IPS-NIHi7 (cell line): ENCODE measurements at regions not wholly inside any gene's neighbourhood (a gene's known extent, or its start where the extent isn't known, plus 50 kb on each side); places are given as distances from the start of the nearest gene placed in this dataset.

Experiments
- DNase-seq: peaks from one replicate; pipeline ENCODE4 v3.0.0; 2012; ENCODE audit warnings: mixed read lengths; ENCODE audit errors: extremely low spot score

- no peak for DNase-seq
Measured at GRCh38 chr11:70486731-70487130, 88.4 kb downstream of the CTTN start.

GRCh38 chr11:70487160-70487559 is 88.8 kb downstream of the CTTN start:
- DNase-seq: no peak

- DNase-seq: no peak
Measured at GRCh38 chr11:70487756-70488155, 89.4 kb downstream of the CTTN start.

GRCh38 chr11:70488171-70488703 is 89.9 kb downstream of the CTTN start:
- DNase-seq: no peak

GRCh38 chr11:70489276-70489675 is 90.9 kb downstream of the CTTN start:
- no peak for DNase-seq

GRCh38 chr11:70490208-70490607 is 91.9 kb downstream of the CTTN start:
- DNase-seq: no peak

- DNase-seq: no peak
Measured at GRCh38 chr11:70490723-70491558, 92.6 kb downstream of the CTTN start.

- DNase-seq: no peak
Measured at GRCh38 chr11:70491696-70492472, 93.6 kb downstream of the CTTN start.

- DNase-seq: no peak
Measured at GRCh38 chr11:70493089-70493474, 94.8 kb downstream of the CTTN start.

GRCh38 chr11:70493891-70494290 is 95.6 kb downstream of the CTTN start:
- no peak for DNase-seq

- DNase-seq: no peak
Measured at GRCh38 chr11:70494559-70495350, 96.4 kb downstream of the CTTN start.

- DNase-seq: no peak
Measured at GRCh38 chr11:70495351-70496310, 97.3 kb downstream of the CTTN start.

GRCh38 chr11:70496591-70497535 is 98.5 kb downstream of the CTTN start:
- no peak for DNase-seq

GRCh38 chr11:70497536-70498075 is 99.3 kb downstream of the CTTN start:
- DNase-seq: no peak

- no peak for DNase-seq
Measured at GRCh38 chr11:70498171-70498571, 99.8 kb downstream of the CTTN start.

- DNase-seq: no peak
Measured at GRCh38 chr11:70498976-70499801, 100.9 kb downstream of the CTTN start.

GRCh38 chr11:70500076-70500847 is 101.9 kb downstream of the CTTN start:
- no peak for DNase-seq
